H1 (cell line): ENCODE measurements at regions not wholly inside any gene's neighbourhood (a gene's known extent, or its start where the extent isn't known, plus 50 kb on each side); places are given as distances from the start of the nearest gene placed in this dataset.

ENCODE experiments used
- CHD2 ChIP-seq: IDR thresholded peaks from 2 replicates; pipeline ENCODE4 v1.6.1; 2012; ENCODE audit warnings: low read length, improper control_type of control experiment
- CTCF ChIP-seq, 3 experiments: IDR thresholded peaks; 1 replicate in 2 of 3; 2 replicates in 1 of 3; pipeline versions ENCODE4 v1.5.1 to v1.6.1; 2011; ENCODE audit warnings: low read length in 3 of 3, mild to moderate bottlenecking in 3 of 3, inconsistent platforms in 2 of 3, low read depth in 1 of 3, moderate library complexity in 1 of 3; ENCODE audit not compliant: insufficient read depth in 1 of 3; ENCODE audit errors: control extremely low read depth in 1 of 3
- E2F6 ChIP-seq: IDR thresholded peaks from 2 replicates; pipeline ENCODE4 v1.6.1; 2012; ENCODE audit warnings: inconsistent platforms
- EP300 ChIP-seq, 2 experiments: IDR thresholded peaks; 1 replicate in 1 of 2; 2 replicates in 1 of 2; pipeline ENCODE4 v1.6.1; 2011 to 2012; ENCODE audit warnings: low read depth in 2 of 2, low read length in 2 of 2, mild to moderate bottlenecking in 2 of 2, borderline replicate concordance in 1 of 2, inconsistent platforms in 1 of 2, moderate library complexity in 1 of 2
- HDAC2 ChIP-seq, 2 experiments: fragments of 300-600 bp in 1 of 2; sonication (generic) in 1 of 2; IDR thresholded peaks; 2 replicates each; pipeline ENCODE4 v1.6.1; 2011 to 2012; ENCODE audit warnings: low read depth in 2 of 2, low read length in 2 of 2, mild to moderate bottlenecking in 2 of 2, moderate library complexity in 2 of 2, borderline replicate concordance in 1 of 2, inconsistent platforms in 1 of 2
- JUND ChIP-seq: IDR thresholded peaks from 2 replicates; pipeline ENCODE4 v1.6.1; 2011; ENCODE audit warnings: mild to moderate bottlenecking, improper control_type of control experiment, low read length
- RFX5 ChIP-seq: IDR thresholded peaks from 2 replicates; pipeline ENCODE4 v1.6.1; 2011; ENCODE audit warnings: low read depth, low read length, improper control_type of control experiment, borderline replicate concordance
- ZNF274 ChIP-seq: IDR thresholded peaks from 2 replicates; pipeline ENCODE4 v1.7.0; 2012; ENCODE audit warnings: low read length, borderline replicate concordance; ENCODE audit errors: extremely low read depth

GRCh38 chr16:63816276-63816675, 1305.6 kb downstream of the CDH11 start:
- TF ChIP-seq RFX5 (no peak), CTCF (IDR thresholded peaks at IDR 0.05; ENCODE audit: control extremely low read depth in 1 of 3, insufficient read depth in 1 of 3, low read depth in 1 of 3, low read length in 3 of 3) (no peak), ZNF274 (no peak), HDAC2 (IDR thresholded peaks at IDR 0.05; ENCODE audit: borderline replicate concordance in 1 of 2, low read depth in 2 of 2, low read length in 2 of 2) (no peak), JUND (no peak), E2F6 (no peak), EP300 (IDR thresholded peaks at IDR 0.05; ENCODE audit: borderline replicate concordance in 1 of 2, low read depth in 2 of 2, low read length in 2 of 2) (no peak), CHD2 (no peak)
